ENCODE measurements at regions not wholly inside any gene's neighbourhood (a gene's known extent, or its start where the extent isn't known, plus 50 kb on each side); places are given as distances from the start of the nearest gene placed in this dataset.
"Not testable (repeated sequence)": the region's sequence is repeated elsewhere in the genome, so short reads cannot be mapped to it uniquely, and the experiment has no call there.

DNA sequence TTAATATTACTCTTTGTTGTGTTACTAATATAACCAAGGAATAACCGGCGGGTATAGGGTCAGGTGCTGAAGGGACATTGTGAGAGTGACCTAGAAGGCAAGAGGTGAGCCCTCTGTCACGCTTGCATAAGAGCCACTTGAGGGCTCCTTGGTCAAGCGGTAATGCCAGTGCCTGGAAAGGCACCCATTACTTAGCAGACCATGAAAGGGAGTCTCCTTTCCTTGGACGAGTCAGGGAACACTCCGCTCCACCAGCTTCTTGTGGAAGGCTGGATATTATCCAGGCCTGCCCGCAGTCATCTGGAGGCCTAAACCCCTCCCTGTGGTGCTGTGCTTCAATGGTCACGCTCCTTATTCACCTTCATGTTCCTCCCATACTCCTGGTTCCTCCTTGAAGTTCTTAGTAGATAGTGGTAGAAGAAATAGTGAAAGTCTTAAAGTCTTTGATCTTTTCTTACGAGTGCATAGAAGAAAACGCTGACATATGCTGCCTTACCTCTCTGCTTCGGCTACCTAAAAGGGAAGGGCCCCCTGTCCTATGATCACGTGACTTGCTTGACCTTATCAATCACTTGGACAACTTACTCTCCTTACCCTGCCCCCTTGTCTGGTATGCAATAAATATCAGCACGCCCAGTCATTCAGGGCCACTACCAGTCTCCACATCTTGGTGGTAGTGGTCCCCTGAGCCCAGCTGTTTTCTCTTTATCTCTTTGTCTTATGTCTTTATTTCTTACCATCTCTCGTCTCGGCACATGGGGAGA, 59.6 kb upstream of the DMRTB1 start:
- not testable (repeated sequence) for DNase-seq (ENCODE audit: low read depth, low spot score)

DNA sequence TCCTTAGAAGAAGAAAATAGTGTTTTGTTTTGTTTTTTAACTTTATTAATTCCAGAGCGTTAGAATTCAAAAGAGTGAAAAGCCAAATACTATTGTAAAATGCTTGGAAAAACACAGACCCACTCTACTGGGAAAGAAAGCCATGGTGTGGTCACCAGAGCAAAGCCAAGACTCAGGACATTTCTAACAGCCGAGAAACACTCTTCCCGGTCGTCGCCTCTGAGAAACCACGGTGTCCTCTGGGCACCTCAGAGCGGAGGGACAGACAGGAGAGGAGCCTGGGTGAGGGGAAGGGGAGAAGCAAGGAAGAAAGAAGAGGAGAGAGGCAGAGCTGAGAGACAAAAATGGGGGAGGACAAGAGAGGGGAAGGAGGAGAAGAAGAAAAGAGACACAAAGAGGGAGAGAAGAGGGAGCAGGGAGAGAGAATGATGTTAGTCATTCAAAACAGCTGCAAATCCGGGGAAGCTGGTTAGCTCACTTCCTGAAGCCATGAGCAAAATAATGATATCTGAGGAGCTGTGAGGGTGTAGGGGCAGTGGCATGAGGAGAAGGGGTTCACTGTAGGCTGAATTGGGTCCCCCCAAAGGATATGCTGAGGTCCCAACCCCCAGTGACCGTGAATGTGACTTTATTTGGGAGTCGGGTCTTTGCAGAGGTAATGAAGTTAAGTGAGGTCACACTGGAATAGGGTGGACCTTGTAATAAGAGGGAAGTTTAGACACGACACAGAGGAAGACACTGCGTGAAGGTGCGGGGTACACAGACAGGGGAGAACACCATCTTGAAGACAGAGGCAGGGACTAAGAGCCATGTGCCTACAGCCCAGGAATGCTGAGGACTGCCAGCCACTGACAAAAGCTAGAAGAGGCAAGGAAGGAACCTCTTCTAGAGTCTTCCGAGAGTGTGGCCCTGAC, 58.2 kb upstream of the DMRTB1 start:
- DNase-seq (ENCODE audit: low read depth, low spot score): no peak

GRCh38 chr1:53401813-53402745, 57.1 kb upstream of the DMRTB1 start:
- no peak for DNase-seq (ENCODE audit: low read depth, low spot score)

GRCh38 chr1:53402891-53403655, 56.1 kb upstream of the DMRTB1 start:
- no peak for DNase-seq (ENCODE audit: low read depth, low spot score)

DNA sequence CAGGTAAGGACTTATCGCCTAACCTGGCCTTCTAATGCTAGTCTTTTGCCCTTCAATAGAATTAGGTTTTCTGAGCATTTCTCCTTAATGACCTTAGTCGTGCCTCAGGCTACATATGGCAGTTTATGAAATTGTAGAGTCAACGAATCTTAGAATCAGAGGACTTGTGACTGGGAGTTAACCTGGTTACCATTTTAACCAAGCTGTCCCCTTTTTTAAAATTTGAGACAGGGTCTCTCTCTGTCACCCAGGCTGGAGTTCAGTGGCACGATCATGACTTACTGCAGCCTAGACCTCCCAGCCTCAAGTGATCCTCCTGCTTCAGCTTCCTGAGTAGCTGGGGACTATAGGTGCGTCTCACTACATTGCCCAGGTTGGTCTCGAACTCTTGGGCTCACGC, 53.5 kb upstream of the DMRTB1 start:
- no peak for DNase-seq (ENCODE audit: low read depth, low spot score)

DNA sequence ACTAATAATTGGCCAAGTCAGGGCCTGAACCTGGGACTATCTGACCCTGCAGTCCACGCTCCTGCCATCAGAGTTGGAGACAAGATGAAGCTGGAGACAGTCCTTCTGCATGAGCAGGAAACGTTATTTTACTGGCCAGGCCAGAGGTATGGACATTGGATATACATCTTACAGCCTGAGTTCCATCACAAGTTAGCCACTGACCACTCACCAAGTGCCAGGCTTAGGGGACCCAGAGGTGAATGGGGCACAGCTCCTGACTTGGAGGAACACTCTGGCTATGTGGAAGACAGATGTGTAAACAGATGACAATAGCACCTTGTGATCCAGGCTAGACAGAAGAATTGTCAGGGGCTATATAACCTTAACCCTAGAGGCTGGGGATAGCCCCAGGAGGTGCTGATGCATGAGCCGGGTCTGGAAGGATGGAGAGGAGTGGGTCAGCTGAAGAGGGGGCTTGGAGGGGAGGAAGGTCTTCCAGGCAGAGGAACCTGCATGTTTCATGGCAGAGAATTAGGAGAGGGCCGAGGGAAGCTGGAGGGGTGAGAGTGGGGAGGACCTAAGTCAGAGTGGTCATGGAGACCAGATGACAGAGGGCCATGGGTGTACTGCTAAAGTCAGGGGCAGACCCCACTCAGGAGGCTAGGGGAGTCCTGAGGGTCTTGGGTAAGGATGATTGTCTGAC, 52.5 kb upstream of the DMRTB1 start:
- no peak for DNase-seq (ENCODE audit: low read depth, low spot score)

DNA sequence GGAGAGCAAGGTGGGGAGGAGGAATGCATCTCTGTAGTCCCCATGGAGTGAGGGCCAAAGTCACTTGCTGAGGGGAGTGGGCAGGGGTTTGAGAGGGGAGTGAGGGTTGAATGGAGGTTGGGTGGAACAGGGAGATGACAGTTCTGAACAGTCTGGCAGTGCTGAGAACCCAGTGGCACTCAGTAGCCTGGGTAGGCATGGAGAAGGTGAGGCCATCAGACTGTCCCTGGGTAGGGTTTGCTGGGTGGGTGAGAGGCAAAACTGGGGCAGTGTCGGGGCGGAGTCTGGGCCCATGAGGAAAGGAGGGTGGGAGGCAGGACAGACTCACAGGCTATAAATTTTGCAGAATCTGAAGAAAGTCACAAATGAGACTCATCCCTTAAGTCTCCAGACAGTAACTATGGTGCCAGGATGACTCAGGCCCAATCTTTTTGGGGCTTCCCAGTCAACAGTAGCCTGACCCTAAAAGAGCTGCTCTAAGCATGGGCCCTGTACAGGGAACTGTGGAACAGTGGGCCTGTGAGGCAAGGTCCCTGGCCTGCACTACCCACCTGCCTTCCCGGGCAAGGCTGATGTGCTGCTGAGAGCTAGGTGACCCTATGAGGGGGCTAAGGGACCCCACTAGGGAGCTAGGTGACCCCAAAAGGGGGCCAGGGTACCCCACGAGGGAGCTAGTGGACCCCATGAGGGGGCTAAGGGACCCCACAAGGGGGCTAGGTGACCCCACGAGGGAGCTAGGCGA, 51.0 kb upstream of the DMRTB1 start:
- no peak for DNase-seq (ENCODE audit: low read depth, low spot score)

DNA sequence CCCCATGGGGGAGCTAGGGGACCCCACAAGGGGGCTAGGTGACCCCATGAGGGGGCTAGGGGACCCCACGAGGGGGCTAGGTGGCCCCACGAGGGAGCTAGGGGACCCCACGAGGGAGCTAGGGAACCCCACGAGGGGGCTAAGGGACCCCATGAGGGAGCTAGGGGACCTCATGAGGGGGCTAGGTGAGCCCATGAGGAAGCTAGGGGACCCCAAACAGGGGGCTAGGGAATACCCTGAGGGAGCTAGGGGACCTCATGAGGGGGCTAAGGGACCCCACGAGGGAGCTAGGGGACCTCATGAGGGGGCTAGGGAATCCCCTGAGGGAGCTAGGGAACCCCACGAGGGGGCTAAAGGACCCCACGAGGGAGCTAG, 50.5 kb upstream of the DMRTB1 start:
- no peak for DNase-seq (ENCODE audit: low read depth, low spot score)

DNA sequence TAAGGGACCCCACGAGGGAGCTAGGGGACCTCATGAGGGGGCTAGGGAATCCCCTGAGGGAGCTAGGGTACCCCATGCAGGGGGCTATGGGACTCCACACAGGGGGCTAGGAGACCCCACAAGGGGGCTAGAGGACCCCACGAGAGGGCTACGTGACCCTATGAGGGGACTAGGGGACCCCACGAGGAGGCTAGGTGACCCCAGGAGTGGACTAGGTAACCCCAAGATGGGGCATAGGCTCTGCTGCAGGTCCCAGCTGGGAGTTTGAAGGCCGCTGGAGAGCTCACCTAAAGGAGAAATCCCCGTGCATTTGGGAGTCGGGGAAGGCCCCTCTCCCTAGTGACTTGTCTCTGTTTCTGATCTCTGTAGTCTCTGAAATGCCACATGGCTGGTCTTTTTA, 50.0 kb upstream of the DMRTB1 start:
- no peak for DNase-seq (ENCODE audit: low read depth, low spot score)

Measured in pulmonary artery endothelial cell (primary cell).